ENCODE measurements at regions not wholly inside any gene's neighbourhood (a gene's known extent, or its start where the extent isn't known, plus 50 kb on each side); places are given as distances from the start of the nearest gene placed in this dataset.

DNA sequence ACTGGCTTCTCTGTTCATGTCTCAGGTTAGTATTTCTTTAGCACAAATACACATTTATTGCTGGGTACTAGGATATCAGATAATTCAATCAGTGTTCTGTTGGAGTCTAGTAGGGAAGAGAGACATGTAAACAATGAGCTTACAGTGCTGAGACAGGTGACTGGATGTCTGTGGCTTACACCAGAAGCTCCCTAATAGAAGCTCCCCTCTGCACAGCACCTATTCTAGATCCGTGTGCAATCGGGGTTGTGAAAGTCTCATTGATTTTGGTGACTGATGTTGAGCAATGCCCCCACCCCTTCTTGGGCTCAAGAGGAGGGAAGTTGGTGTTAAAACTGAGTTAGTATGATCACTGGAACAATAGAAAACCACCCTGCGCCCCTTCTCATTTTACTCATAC, 279.2 kb downstream of the RPS6KC1 start:
- Histone ChIP-seq H3K9me3 (no peaks in the 10 kb centered on the region), H3K27ac (no peak overlapping the region), H3K36me3 (no peaks in the 10 kb centered on the region), H3K4me1 (peaks cover 10% of the 10 kb centered on the region), H3K4me3 (no peak overlapping the region), H3K27me3 (no peaks in the 10 kb centered on the region)
- DNase-seq (ENCODE audit: low spot score in 2 of 2), result no peak
- 78% methylated on average over 3 of the region's 3 CpGs for WGBS
- TF ChIP-seq POLR2AphosphoS5 (IDR thresholded peaks at IDR 0.05), result no peak
- TF ChIP-seq POLR2A (IDR thresholded peaks at IDR 0.05), result no peak
- no peak for TF ChIP-seq EP300 (IDR thresholded peaks at IDR 0.05)
- TF ChIP-seq, protein P1, sequence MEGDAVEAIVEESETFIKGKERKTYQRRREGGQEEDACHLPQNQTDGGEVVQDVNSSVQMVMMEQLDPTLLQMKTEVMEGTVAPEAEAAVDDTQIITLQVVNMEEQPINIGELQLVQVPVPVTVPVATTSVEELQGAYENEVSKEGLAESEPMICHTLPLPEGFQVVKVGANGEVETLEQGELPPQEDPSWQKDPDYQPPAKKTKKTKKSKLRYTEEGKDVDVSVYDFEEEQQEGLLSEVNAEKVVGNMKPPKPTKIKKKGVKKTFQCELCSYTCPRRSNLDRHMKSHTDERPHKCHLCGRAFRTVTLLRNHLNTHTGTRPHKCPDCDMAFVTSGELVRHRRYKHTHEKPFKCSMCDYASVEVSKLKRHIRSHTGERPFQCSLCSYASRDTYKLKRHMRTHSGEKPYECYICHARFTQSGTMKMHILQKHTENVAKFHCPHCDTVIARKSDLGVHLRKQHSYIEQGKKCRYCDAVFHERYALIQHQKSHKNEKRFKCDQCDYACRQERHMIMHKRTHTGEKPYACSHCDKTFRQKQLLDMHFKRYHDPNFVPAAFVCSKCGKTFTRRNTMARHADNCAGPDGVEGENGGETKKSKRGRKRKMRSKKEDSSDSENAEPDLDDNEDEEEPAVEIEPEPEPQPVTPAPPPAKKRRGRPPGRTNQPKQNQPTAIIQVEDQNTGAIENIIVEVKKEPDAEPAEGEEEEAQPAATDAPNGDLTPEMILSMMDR (IDR thresholded peaks at IDR 0.05), result no peak

DNA sequence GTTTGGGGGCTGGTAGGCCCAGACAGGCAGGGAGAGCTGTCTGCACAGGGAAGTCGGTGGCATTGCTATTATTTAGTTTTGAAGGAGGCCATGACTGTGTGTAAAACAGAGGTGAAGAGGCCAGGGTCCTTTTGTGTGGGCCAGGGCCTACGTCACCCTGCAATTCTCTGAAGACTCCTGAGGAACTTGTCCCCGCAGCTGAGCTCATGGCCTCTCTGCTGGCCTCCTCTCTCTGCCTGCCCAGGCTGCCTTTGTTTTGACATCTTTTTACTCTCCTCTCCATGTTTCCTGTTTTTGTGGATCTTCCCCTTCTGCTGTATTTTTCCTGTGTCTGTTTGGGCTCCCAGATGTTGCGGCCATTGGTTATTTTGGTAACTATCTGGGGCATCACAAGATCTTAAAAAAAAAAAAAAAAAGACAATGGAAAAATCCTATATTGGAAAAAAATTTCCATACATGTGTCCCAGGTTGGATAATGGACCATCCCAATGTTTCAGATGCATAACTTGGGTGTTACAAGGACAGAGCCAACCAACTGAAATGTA, 280.7 kb downstream of the RPS6KC1 start:
- no peak for DNase-seq (ENCODE audit: low spot score in 2 of 2)
- no peaks in the 10 kb centered on the region for H3K27me3 ChIP-seq
- H3K27ac ChIP-seq, result no peak overlapping the region
- H3K36me3 ChIP-seq, result no peaks in the 10 kb centered on the region
- WGBS, result 83% methylated on average over 4 of the region's 4 CpGs
- H3K4me3 ChIP-seq, result no peak overlapping the region
- H3K4me1 ChIP-seq, result peaks cover 1% of the 10 kb centered on the region
- TF ChIP-seq POLR2A (IDR thresholded peaks at IDR 0.05) (no peak), EP300 (IDR thresholded peaks at IDR 0.05) (no peak), POLR2AphosphoS5 (IDR thresholded peaks at IDR 0.05) (no peak)
- TF ChIP-seq, protein P1 (IDR thresholded peaks at IDR 0.05), result no peak
- H3K9me3 ChIP-seq, result no peaks in the 10 kb centered on the region

DNA sequence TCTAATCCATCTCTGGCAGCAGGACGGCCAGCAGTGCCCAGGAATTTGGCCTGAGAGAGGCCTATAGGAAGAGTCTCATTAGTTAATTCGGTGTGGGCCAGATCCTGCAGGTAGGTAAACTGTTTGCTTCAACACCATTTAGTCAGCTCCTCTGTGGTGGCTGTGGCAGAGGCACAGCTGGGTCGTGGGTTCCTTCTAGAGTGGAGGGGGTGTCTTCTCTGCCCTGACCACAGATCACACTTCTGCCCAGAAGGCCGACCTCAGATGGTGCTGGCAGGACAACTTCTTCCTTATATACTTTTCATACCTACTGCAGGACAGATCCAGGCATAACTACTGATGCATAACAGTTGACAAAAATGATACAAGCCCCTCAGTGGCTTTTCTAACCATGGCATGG, 281.4 kb downstream of the RPS6KC1 start:
- no peaks in the 10 kb centered on the region for H3K36me3 ChIP-seq
- no peak overlapping the region for H3K27ac ChIP-seq
- no peaks in the 10 kb centered on the region for H3K27me3 ChIP-seq
- H3K9me3 ChIP-seq, result no peaks in the 10 kb centered on the region
- no peaks in the 10 kb centered on the region for H3K4me1 ChIP-seq
- no peak for TF ChIP-seq EP300 (IDR thresholded peaks at IDR 0.05)
- TF ChIP-seq, protein P1 (IDR thresholded peaks at IDR 0.05), result no peak
- no peak for TF ChIP-seq POLR2AphosphoS5 (IDR thresholded peaks at IDR 0.05)
- TF ChIP-seq POLR2A (IDR thresholded peaks at IDR 0.05), result no peak
- H3K4me3 ChIP-seq, result no peak overlapping the region
- DNase-seq (ENCODE audit: low spot score in 2 of 2), result no peak
- WGBS, result 79% methylated on average over 4 of the region's 4 CpGs

DNA sequence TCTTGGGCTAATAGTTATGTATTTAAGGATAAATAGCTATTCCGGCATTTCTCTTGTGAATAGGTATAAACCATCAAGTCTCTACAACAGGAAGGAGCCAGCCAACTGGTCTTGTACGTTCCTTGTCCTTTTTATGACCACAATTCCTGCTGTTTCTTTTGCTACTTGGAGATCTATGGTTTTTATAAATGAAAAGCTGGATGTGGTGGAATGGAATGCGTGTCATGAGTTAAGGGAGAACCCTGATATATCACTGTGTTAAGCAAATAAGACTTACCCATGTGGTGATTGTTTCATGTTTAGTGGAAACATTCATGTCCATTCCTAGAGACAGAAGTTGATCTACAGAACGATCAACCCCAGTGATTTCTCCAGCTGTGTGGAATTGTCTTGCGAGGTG, 282.1 kb downstream of the RPS6KC1 start:
- Histone ChIP-seq H3K27ac (no peak overlapping the region), H3K9me3 (no peaks in the 10 kb centered on the region), H3K4me1 (no peaks in the 10 kb centered on the region), H3K27me3 (no peaks in the 10 kb centered on the region), H3K36me3 (no peaks in the 10 kb centered on the region), H3K4me3 (no peak overlapping the region)
- 72% methylated on average over 5 of the region's 5 CpGs for WGBS
- no peak for DNase-seq (ENCODE audit: low spot score in 2 of 2)
- TF ChIP-seq EP300 (IDR thresholded peaks at IDR 0.05), result no peak
- TF ChIP-seq POLR2AphosphoS5 (IDR thresholded peaks at IDR 0.05), result no peak
- TF ChIP-seq, protein P1 (IDR thresholded peaks at IDR 0.05), result no peak
- TF ChIP-seq POLR2A (IDR thresholded peaks at IDR 0.05), result no peak

DNA sequence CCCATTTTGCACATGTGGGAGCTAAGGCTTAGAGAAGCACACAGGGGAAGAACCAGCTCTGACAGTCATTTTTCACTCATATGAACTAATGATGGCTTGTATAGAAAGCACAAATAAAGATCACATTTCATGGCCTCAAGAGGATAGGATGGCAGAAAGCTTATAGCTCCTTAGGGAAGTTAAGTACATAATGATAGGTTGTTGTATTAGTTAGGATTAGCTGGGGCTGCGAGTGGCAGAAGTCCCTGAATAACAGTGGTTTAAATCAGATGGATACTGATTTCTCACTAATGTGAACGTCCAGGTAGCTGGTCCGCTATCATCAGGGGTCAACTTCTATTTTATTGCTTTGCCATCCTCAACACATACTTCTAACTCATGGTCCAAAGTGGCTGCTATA, 284.0 kb downstream of the RPS6KC1 start:
- Histone ChIP-seq H3K36me3 (no peaks in the 10 kb centered on the region), H3K27me3 (no peaks in the 10 kb centered on the region), H3K4me3 (no peak overlapping the region), H3K27ac (no peak overlapping the region), H3K9me3 (no peaks in the 10 kb centered on the region), H3K4me1 (no peaks in the 10 kb centered on the region)
- WGBS, result 88% methylated on average over 3 of the region's 3 CpGs
- TF ChIP-seq POLR2A (IDR thresholded peaks at IDR 0.05) (no peak), POLR2AphosphoS5 (IDR thresholded peaks at IDR 0.05) (no peak), EP300 (IDR thresholded peaks at IDR 0.05) (no peak)
- TF ChIP-seq, protein P1 (IDR thresholded peaks at IDR 0.05), result no peak
- no peak for DNase-seq (ENCODE audit: low spot score in 2 of 2)
